Liver (tissue), 8 donors: ENCODE measurements at regions not wholly inside any gene's neighbourhood (a gene's known extent, or its start where the extent isn't known, plus 50 kb on each side); places are given as distances from the start of the nearest gene placed in this dataset.

Experiments used
- DNase-seq: peaks from one replicate; pipeline ENCODE4 v3.0.0-alpha.2; 2017; ENCODE audit warnings: low spot score
- H3K27ac ChIP-seq, 2 donors: one replicate each; pipeline ENCODE4 v1.7.0; 2013; ENCODE audit warnings: inconsistent platforms in 2 of 2, low read length in 2 of 2, control low read depth in 1 of 2, low read depth in 1 of 2, mild to moderate bottlenecking in 1 of 2
- H3K27me3 ChIP-seq, 4 donors: one replicate each; pipeline versions ENCODE4 v1.6.1 to v1.7.0; 2013; ENCODE audit warnings: low read length in 3 of 4, inconsistent platforms in 1 of 4, mild to moderate bottlenecking in 1 of 4, moderate library complexity in 1 of 4; ENCODE audit not compliant: control insufficient read depth in 4 of 4, insufficient read depth in 4 of 4
- H3K36me3 ChIP-seq, 4 donors: one replicate each; pipeline versions ENCODE4 v1.6.1 to v1.7.0; 2013; ENCODE audit warnings: low read length in 3 of 4, mild to moderate bottlenecking in 3 of 4, low read depth in 1 of 4, moderate library complexity in 1 of 4; ENCODE audit not compliant: control insufficient read depth in 4 of 4, insufficient read depth in 3 of 4
- H3K4me1 ChIP-seq, 4 donors: one replicate each; pipeline versions ENCODE4 v1.6.1 to v1.7.0; 2013; ENCODE audit warnings: low read length in 3 of 4, mild to moderate bottlenecking in 3 of 4, moderate library complexity in 1 of 4; ENCODE audit not compliant: control insufficient read depth in 4 of 4, insufficient read depth in 4 of 4
- H3K4me3 ChIP-seq, 3 donors: one replicate each; pipeline versions ENCODE4 v1.6.1 to v1.7.0; 2013; ENCODE audit warnings: low read length in 3 of 3, control low read depth in 1 of 3, low read depth in 1 of 3, mild to moderate bottlenecking in 1 of 3
- H3K9ac ChIP-seq, 2 donors: one replicate each; pipeline ENCODE4 v1.7.0; 2013; ENCODE audit warnings: low read length in 2 of 2, mild to moderate bottlenecking in 2 of 2, moderate library complexity in 2 of 2, control low read depth in 1 of 2, low read depth in 1 of 2
- H3K9me3 ChIP-seq, 4 donors: one replicate each; pipeline versions ENCODE4 v1.6.1 to v1.7.0; 2013; ENCODE audit warnings: low read length in 3 of 4; ENCODE audit not compliant: control insufficient read depth in 4 of 4
- EGR1 ChIP-seq, 2 donors: IDR thresholded peaks; 2 replicates each; pipeline ENCODE4 v1.6.1; 2016 to 2018; ENCODE audit warnings: antibody characterized with exemption in 2 of 2, low read depth in 2 of 2
- FOXA1 ChIP-seq: IDR thresholded peaks from 2 replicates; pipeline ENCODE4 v1.6.1; 2016; ENCODE audit warnings: antibody characterized with exemption
- FOXA2 ChIP-seq: IDR thresholded peaks from 2 replicates; pipeline ENCODE4 v1.6.1; 2016; ENCODE audit warnings: antibody characterized with exemption
- GABPA ChIP-seq, 2 donors: IDR thresholded peaks in 1 of 2; conservative IDR thresholded peaks in 1 of 2; 2 replicates each; pipeline ENCODE4 v1.6.1; 2016; ENCODE audit warnings: antibody characterized with exemption in 2 of 2, mild to moderate bottlenecking in 1 of 2, moderate library complexity in 1 of 2
- HNF4A ChIP-seq, 2 donors: conservative IDR thresholded peaks; 2 replicates each; pipeline ENCODE4 v1.6.1; 2016; ENCODE audit warnings: antibody characterized with exemption in 2 of 2, mild to moderate bottlenecking in 2 of 2
- HNF4G ChIP-seq: IDR thresholded peaks from 2 replicates; pipeline ENCODE4 v1.6.1; 2016; ENCODE audit warnings: antibody characterized with exemption
- JUND ChIP-seq, 2 donors: IDR thresholded peaks; 2 replicates each; pipeline ENCODE4 v1.6.1; 2016; ENCODE audit warnings: antibody characterized with exemption in 2 of 2
- NR2F2 ChIP-seq: IDR thresholded peaks from 2 replicates; pipeline ENCODE4 v1.6.1; 2016; ENCODE audit warnings: antibody characterized with exemption
- RAD21 ChIP-seq, 2 donors: IDR thresholded peaks; 2 replicates each; pipeline ENCODE4 v1.6.1; 2016; ENCODE audit warnings: antibody characterized with exemption in 2 of 2, mild to moderate bottlenecking in 2 of 2
- RXRA ChIP-seq, 2 donors: IDR thresholded peaks; 2 replicates each; pipeline ENCODE4 v1.6.1; 2017 to 2018; ENCODE audit warnings: antibody characterized with exemption in 2 of 2, mild to moderate bottlenecking in 1 of 2
- SP1 ChIP-seq: IDR thresholded peaks from 2 replicates; pipeline ENCODE4 v1.6.1; 2018; ENCODE audit warnings: antibody characterized with exemption, mild to moderate bottlenecking
- TAF1 ChIP-seq: conservative IDR thresholded peaks from 2 replicates; pipeline ENCODE4 v1.6.1; 2016; ENCODE audit warnings: antibody characterized with exemption, mild to moderate bottlenecking
- WGBS: extraction: QIAGEN DNeasy Blood & Tissue Kit; methylation state at CpG from one replicate; pipeline ENCODE4 v1.1.7; 2013; 5-methylcytosine and 5-hydroxymethylcytosine counted together
- TF ChIP-seq, protein P1 (sequence below): IDR thresholded peaks from 2 replicates; pipeline ENCODE4 v1.6.1; 2016; ENCODE audit warnings: antibody characterized with exemption, mild to moderate bottlenecking
- TF ChIP-seq, protein P2 (sequence below): fragments of 150-350 bp; IDR thresholded peaks from 2 replicates; pipeline ENCODE4 v1.5.1; 2017; ENCODE audit warnings: improper control_type of control experiment, low read depth, low read length; ENCODE audit not compliant: missing input control
- TF ChIP-seq, protein P3 (sequence below): IDR thresholded peaks from 2 replicates; pipeline ENCODE4 v1.6.1; 2016; ENCODE audit warnings: antibody characterized with exemption
- TF ChIP-seq, protein P4 (sequence below): IDR thresholded peaks from 2 replicates; pipeline ENCODE4 v1.6.1; 2016; ENCODE audit warnings: antibody characterized with exemption
- donor health status: healthy.
- donor health status: healthy.
- donor health status: healthy.
- donor health status: healthy.
- donor health status: healthy.

DNA sequence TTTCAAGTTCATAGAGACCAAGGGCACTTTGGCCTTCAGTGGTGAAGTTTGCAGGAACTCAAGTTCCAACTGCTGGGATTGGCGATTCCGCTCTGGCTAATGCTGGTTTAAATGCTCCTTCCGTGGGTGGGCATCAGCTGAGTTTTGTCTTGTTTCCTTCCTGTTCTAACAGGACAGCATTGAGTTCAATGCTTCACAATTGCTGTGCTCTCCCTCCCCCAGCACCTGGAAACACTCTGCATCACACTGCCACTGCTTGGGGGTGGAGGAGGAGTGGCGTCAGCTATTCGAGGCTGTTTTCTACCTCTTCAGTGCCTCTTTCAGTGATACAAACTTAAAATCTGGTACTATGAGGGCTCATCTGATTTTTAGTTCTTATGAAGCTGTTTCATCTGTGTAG is 634.9 kb downstream of the FSCB start (continued):
- TF ChIP-seq, protein P1, sequence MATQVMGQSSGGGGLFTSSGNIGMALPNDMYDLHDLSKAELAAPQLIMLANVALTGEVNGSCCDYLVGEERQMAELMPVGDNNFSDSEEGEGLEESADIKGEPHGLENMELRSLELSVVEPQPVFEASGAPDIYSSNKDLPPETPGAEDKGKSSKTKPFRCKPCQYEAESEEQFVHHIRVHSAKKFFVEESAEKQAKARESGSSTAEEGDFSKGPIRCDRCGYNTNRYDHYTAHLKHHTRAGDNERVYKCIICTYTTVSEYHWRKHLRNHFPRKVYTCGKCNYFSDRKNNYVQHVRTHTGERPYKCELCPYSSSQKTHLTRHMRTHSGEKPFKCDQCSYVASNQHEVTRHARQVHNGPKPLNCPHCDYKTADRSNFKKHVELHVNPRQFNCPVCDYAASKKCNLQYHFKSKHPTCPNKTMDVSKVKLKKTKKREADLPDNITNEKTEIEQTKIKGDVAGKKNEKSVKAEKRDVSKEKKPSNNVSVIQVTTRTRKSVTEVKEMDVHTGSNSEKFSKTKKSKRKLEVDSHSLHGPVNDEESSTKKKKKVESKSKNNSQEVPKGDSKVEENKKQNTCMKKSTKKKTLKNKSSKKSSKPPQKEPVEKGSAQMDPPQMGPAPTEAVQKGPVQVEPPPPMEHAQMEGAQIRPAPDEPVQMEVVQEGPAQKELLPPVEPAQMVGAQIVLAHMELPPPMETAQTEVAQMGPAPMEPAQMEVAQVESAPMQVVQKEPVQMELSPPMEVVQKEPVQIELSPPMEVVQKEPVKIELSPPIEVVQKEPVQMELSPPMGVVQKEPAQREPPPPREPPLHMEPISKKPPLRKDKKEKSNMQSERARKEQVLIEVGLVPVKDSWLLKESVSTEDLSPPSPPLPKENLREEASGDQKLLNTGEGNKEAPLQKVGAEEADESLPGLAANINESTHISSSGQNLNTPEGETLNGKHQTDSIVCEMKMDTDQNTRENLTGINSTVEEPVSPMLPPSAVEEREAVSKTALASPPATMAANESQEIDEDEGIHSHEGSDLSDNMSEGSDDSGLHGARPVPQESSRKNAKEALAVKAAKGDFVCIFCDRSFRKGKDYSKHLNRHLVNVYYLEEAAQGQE, result no peak
- no peak for TF ChIP-seq FOXA2

DNA sequence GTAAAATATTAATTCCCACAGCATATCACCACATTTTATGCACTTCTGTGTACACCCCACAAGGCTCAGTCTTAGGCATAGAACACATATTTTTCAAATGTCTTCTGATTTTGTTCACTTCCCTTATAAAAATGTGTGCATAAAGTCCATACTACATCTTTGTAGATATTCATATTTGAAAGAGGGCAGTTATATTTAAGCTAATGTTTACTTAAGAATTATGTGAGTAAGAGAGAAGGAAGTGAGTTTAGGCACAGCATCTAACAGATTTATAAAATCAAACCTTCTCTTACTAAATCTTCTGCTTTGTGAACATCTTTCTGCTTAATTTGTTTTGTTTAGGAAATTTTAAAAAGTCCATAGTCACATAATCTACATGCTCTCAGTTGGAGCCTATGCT is 648.1 kb downstream of the FSCB start:
- Histone ChIP-seq H3K36me3 (no peaks in the 10 kb centered on the region), H3K4me1 (no peaks in the 10 kb centered on the region), H3K9me3 (no peaks in the 10 kb centered on the region), H3K27ac (no peak overlapping the region), H3K27me3 (no peaks in the 10 kb centered on the region), H3K4me3 (no peak overlapping the region), H3K9ac (no peak overlapping the region)
- no peak for DNase-seq
- TF ChIP-seq RAD21 (IDR thresholded peaks at IDR 0.05) (no peak), RXRA (IDR thresholded peaks at IDR 0.05) (no peak), EGR1 (IDR thresholded peaks at IDR 0.05; ENCODE audit: low read depth in 2 of 2) (no peak), HNF4G (no peak), SP1 (no peak), HNF4A (conservative IDR thresholded peaks at IDR 0.05) (no peak), GABPA (IDR thresholded peaks at IDR 0.05 in 1 of 2, conservative IDR thresholded peaks at IDR 0.05 in 1 of 2) (no peak), TAF1 (no peak), FOXA2 (no peak)
- TF ChIP-seq, protein P2, sequence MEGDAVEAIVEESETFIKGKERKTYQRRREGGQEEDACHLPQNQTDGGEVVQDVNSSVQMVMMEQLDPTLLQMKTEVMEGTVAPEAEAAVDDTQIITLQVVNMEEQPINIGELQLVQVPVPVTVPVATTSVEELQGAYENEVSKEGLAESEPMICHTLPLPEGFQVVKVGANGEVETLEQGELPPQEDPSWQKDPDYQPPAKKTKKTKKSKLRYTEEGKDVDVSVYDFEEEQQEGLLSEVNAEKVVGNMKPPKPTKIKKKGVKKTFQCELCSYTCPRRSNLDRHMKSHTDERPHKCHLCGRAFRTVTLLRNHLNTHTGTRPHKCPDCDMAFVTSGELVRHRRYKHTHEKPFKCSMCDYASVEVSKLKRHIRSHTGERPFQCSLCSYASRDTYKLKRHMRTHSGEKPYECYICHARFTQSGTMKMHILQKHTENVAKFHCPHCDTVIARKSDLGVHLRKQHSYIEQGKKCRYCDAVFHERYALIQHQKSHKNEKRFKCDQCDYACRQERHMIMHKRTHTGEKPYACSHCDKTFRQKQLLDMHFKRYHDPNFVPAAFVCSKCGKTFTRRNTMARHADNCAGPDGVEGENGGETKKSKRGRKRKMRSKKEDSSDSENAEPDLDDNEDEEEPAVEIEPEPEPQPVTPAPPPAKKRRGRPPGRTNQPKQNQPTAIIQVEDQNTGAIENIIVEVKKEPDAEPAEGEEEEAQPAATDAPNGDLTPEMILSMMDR, result no peak
- TF ChIP-seq, protein P1, result no peak

DNA sequence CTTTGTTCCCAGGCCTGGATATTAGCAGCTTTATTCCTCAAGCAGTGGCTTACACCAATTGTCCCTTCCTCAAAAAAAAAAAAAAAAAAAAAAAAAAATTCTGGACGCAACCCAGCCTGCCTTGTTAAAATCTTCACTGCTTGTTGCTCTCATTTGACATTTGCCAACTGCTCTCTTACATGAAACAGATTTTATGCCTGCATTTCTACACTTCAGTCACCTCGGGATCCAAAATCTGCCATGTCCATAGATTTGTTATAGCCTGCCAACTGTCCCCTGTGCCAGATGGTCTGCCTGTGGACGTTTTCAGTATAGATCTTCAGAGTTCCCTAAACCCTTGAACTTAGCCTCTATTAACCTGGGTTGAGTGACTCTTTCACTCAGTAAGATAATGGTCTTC is 651.5 kb downstream of the FSCB start:
- Histone ChIP-seq H3K4me1 (no peaks in the 10 kb centered on the region), H3K27me3 (no peaks in the 10 kb centered on the region), H3K36me3 (no peaks in the 10 kb centered on the region), H3K9me3 (no peaks in the 10 kb centered on the region), H3K9ac (no peak overlapping the region), H3K27ac (no peak overlapping the region), H3K4me3 (no peak overlapping the region)
- DNase-seq, result no peak
- 66% methylated on average over 3 of the region's 3 CpGs for WGBS
- TF ChIP-seq, protein P3, sequence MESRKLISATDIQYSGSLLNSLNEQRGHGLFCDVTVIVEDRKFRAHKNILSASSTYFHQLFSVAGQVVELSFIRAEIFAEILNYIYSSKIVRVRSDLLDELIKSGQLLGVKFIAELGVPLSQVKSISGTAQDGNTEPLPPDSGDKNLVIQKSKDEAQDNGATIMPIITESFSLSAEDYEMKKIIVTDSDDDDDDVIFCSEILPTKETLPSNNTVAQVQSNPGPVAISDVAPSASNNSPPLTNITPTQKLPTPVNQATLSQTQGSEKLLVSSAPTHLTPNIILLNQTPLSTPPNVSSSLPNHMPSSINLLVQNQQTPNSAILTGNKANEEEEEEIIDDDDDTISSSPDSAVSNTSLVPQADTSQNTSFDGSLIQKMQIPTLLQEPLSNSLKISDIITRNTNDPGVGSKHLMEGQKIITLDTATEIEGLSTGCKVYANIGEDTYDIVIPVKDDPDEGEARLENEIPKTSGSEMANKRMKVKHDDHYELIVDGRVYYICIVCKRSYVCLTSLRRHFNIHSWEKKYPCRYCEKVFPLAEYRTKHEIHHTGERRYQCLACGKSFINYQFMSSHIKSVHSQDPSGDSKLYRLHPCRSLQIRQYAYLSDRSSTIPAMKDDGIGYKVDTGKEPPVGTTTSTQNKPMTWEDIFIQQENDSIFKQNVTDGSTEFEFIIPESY, result no peak
- TF ChIP-seq, protein P4, sequence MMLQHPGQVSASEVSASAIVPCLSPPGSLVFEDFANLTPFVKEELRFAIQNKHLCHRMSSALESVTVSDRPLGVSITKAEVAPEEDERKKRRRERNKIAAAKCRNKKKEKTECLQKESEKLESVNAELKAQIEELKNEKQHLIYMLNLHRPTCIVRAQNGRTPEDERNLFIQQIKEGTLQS, result no peak
- no peak for TF ChIP-seq FOXA2
- no peak for TF ChIP-seq RXRA (IDR thresholded peaks at IDR 0.05)
- TF ChIP-seq HNF4G, result no peak
- no peak for TF ChIP-seq FOXA1
- TF ChIP-seq JUND (IDR thresholded peaks at IDR 0.05), result no peak
- no peak for TF ChIP-seq NR2F2
- TF ChIP-seq, protein P1, result no peak
- no peak for TF ChIP-seq SP1
